Iris pigment epithelial cell (primary cell): ENCODE measurements at regions not wholly inside any gene's neighbourhood (a gene's known extent, or its start where the extent isn't known, plus 50 kb on each side); places are given as distances from the start of the nearest gene placed in this dataset.

Source experiments
- DNase-seq: peaks from one replicate; pipeline ENCODE4 v3.0.0-alpha.2; 2011; ENCODE audit warnings: low read depth

DNA sequence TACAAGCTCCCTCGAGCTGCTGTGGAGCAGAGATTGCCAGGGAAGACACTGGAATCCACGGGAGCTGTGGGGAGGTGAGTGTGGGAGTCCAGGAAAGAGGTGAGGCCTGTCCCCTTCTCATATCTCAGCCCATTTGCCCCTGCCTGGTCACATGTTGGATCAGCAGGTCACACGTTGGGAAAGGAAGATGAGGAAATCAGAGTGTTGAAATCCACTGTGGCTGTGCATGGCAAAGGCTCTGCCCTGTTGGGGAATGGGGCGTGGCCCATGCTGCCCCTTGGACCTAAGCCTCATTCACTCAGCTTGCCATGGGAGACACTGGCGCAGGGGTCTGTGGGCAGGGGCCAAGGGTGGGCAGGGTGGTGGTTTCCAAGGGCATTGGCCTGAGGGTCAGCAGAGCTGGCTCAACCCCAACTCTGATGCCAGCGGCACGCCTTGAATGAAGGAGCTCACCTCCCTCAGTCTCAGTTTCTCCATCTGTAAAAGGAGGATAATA is 85.4 kb upstream of the CPEB4 start:
- DNase-seq: peak; percentile 76

DNA sequence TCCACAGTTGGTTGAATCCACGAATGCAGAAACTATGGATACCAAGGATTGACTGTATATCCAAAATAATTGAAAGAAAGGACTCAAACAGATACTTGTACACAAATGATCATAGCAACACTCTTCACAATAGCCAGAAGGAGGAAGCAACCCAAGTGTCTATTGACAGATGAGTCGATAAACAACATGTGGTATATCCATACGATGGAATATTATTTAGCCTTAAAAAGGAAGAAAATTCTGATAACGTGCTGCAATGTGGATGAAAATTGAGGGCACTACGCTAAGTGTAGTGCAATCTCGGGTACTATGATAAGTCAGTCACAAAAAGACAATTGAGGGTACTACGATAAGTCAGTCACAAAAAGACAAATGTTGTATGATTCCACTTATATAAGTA is 83.6 kb upstream of the CPEB4 start:
- no peak for DNase-seq

DNA sequence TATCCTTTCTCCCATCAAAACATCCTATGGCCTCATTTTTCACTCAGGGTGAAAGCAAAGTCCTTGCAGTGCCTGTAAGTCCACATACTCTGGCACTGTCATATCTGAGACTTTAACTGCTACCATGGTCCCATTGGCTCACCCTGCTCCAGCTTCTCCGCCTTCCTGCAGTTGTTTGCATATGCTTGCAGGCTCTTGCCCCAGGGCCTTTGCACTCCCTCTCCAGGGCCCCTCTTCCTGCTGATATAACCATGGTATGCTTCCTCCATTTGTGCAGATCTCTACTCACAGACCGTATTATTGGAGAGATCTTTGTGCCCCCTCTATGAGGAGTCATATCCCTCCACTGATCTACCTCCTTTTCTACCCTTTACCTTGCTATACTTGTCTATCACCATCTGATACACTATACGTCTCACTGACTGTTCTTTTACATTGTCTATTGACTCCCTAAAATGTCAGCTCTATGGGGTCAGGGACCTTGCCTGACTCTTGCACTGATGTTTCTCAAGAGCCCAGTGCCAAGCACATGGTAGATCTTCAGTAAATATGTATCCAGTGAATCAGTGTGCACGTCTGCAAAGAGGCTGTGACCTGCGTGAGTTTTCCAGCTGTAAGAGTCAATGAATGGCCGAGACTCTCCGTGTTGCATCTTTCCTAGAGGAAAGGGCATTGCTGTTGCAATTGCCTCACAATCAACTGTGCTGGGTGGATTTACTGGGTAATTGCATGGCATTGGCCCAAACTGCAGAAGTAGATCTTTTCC is 81.7 kb upstream of the CPEB4 start:
- DNase-seq: no peak

DNA sequence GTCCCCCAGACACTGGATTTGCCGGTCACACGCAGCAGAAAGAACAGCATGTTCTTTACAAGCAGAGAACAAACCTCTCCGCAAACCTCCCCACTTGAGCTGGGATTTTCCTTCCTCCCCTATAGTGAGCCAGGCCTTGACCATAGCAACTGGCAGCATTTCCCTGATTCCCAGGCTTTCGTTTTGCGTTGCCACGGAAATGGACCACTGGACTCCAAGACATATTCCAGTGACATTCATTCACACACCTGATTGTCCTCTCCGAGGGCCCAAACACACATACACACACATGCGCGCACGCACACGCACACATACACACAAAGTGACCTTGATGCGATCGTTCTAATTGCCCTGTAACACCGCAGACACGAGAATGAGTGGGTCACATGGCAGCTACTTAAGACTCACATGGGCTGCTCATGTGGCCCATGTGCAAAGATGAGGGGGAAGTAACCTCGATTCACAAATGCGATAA is 80.9 kb upstream of the CPEB4 start:
- DNase-seq: no peak

DNA sequence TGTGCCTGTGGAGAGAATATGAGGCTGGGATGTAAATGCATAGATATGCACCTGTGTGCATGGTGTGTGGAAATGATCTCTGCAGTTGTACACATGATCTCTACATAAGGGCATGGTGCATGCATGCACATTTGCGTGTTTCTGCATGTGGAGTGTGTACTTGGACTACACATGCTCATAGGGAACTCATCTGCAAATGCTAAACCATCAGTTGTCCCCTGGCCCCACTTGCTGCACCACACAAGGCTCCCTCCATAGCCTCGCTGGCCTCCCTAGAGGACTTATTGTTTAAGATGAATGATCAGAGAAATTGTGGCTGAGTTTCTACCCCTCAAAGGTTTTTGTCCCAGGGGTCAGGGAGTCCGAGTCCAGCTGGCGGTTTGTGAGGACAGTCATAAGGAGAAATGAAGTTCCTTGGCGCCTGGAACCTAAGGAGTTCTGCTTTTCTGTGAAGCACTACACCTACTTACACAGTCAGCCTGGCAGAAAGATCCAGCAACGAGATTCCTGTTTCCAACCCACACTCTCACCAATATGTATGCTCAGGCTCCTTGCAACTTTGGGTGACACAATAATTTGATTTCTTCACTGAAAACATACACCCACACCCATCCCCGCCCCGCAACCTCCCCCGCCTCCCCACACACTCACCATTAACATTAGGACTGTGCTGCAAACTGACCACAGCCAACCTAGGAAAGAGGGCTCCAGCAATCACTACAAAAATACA is 79.9 kb upstream of the CPEB4 start:
- peak; percentile 20 for DNase-seq

DNA sequence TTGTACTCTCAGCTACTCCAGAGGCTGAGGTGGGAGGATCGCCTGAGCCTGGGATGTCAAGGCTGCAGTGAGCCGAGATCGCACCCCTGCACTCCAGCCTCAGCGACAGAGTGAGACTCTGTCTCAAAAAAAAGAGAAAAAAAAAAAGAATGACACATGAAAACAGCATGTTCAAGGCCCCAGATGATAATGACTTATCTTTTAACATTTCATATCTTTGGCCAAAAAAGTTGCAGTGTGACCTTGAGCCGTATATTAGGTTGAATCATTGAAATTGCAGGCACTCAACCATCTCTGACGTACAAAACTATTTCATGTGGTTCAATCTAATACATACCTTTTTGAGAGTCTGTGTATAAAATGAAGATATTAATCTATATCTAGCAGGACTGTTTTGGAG is 79.1 kb upstream of the CPEB4 start:
- peak; percentile 77 for DNase-seq

DNA sequence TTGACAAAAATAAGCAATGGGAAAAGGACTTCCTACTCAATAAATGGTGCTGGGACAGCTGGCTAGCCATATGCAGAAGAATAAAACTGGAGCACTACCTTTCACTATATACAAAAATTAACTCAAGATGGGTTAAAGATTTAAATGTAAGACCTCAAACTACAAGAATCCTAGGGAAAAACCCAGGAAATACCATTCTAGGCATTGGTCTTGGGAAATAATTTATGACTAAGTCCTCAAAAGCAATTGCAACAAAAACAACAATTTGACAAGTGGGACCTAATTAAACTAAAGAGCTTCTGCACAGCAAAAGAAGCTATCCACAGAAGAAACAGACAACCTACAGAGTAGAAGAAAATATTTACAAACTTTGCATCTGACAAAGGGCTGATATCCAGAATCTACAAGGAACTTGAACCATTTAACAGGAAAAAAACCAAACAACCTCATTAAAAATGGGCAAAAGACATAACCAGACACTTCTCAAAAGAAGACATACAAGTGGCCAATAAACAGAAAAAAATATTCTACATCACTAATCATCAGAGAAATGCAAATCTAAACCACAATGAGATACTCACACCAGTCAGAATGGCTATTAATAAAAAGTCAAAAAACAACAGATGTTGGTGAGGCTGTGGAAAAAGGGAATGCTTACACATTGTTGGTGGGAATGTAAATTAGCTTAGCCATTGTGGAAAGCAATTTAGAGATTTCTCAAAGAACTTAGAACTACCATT is 75.2 kb upstream of the CPEB4 start:
- DNase-seq: peak; percentile 75

DNA sequence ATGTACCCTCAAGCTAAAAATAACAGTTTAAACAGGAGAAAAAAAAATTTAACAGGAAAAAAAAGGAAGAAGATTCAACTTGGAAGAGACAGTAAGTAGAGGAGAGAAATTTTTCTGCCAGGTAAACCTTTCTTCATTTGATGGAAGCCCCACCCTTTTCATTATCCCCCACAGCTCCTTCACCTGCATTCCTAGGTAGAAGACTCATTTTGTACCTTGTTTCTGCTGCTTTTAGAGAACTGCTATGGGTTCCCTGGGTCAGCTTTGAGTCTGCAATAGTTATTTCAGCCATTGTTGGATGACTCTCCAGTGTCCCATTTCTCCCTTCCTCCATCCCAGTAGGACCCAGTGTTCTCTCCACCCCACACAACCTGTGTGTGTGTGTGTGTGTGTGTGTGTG is 74.1 kb upstream of the CPEB4 start:
- DNase-seq: no peak

DNA sequence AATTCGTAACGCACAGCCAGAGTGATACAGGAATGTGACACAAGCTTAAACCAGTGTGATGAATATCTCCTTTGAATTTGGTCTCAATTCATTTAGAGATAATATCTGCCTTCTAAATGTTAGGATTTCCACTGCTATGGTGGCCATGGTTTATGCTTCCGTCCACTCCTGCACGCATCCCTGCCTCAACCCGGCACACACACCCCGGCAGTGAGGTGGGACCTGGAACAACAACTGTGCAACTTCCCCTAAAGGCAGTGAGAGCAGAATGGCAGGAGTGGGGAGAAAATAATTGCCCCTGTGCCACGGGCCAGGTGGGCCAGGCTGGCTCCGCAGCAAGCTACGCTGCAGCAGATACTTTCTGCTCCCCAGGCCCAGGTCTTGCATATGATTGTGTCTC is 72.6 kb upstream of the CPEB4 start:
- DNase-seq: no peak

DNA sequence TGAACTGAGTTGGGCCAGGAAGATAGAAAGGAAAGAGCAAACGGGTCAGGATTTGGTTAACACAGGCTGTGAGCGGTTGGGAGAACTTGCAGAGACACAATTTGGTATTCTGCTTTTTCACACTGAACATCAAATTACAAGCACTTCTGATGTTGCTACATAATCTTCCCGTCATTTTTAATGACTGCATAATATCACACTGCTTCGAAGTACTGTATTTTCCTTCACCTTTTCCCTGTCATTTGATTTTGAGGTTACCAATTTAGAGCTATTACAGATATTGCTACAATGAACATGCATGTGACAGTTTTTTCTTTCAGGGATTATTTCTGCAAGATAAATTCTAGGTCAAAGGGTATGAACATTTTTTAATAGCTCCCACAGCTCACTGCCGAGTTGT is 71.4 kb upstream of the CPEB4 start:
- DNase-seq: no peak

DNA sequence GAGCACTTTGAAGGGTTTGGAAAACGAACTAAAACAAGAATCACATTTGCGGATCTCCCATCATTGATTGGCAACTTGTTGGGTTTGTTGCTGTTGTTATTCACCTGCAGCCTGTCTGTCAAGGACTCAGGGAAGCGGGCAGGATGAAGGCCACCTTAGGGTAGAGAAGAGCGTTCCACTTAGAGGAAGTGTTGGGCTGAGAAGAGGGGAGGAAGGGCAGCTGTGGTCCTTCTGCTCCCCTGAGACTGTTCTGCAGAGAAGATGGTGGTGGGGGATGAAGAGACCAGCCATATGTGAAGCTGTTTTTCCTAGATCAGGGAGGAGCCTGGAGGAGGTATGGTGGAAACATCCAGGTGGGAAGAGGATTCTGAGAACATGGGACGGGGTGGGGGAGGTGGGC is 70.6 kb upstream of the CPEB4 start:
- DNase-seq: no peak

DNA sequence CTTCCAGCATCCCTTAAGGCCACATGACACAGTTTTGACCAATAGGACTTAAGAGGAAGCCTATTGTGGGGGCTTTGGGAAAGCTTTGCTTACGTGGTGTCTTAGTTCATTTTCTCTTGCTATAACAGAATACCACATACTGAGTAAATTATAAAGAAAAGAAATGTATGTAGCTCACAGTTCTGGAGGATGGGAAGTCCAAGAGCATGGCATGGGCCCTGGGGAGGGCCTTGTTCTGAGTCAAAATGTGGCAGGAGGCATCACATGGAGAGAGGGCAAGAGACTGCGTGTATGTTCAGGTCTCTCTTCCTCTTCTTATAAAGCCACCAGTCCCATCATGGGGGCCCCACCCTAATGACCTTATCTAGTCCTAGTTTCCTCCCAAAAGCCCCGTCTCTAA is 68.6 kb upstream of the CPEB4 start:
- no peak for DNase-seq

DNA sequence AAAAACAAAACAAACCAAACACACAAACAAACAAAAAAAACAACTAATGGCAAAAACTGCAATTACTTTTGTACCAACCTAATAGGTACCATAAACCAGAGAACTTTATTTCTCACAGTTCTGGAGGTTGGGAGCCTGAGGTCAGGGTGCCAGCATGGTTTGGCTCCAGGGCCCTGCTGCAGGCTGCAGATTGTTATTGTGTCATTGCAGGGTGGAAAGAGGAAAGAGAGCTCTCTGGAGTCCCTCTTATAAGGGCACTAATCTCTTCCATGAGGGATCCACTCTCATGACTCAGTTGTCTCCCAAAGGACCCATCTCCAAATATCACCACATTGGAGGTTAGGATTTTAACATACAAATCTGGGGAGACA is 64.9 kb upstream of the CPEB4 start:
- DNase-seq: no peak

DNA sequence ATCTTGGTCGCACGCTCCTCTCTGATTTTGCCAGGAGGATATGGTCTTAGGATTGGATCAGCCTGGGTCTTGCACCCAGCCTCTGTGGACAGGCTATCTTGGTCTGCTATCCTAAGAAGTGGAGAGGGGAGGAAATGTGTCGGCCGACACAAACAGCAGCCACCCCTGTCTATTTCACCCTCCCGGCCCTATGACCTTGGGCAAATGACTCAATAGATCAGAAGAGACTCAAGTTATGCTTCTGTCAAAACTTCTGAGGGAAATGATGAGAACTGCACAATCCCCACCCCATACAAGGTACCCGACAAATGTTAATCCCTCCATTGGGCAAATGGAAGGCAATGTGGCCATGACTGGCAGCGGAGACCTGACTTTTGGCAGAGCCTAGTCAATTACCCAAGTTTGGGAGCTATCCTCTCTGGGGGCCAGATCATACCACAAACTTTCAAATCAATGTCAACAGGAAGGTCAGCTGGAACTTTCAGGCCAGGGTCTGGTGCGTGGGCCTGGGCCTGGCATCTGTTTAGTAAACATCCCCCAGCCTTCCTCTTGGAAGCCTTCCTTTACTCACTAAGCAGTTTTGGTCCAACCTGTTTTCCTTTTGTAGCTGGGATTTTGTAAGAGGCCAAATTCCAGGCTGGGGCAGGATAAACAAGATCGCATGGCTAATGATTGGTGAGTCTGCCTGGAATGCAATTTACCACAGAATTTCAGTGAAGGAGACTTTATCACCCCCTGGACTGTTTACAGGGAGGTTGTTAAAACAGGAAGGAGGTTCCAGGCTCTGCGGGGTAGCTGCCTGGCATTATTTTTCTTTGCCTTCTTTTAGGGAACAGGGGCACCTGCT is 64.2 kb upstream of the CPEB4 start:
- DNase-seq: peak; percentile 95

DNA sequence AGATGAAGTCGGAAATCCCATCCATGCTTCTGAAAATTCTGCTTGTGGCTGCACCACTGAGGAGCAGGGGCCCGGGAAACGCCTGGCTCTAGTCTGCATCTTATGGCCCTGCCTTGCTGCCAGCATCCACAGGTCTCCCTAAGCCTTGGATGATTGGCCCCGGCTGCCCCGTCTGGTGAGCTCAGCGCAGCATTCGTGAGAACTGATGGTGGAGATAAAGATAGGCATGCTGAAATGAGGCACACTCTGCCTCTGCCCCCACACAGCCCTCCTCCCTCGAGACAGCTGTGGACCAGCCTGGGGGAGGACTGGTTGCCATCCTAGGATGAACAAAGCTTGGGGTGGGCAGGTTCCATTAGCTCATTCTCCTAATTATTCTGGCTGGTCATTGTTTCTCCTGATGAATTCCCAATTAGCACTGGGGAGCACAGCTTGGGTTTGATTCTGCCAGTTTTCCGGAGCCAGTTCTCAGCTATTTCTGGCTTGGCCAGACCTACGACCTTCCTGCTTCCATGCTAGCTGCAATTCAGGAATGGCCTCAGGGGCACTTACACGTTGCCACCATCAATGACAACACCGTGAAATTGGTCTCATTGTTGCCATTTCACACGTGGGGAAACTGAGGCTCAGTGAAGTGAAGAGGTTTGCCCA is 62.8 kb upstream of the CPEB4 start:
- DNase-seq: peak; percentile 45

DNA sequence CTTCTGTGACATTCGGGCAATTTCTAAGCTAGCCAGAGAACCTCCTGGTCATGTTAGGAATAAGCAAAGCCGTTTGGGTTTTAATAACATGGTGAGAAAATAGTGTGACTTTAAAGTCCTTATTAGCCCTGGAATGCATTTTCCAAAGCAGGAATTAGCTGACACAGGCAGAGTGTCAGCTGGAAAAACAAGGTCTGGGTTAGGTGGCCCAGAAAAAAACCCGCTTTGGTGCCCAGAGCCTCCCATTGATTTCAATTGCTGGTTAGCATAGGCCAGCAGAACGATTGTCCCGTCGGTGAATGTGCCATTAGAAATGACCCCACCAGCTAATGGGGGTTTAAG is 62.1 kb upstream of the CPEB4 start:
- DNase-seq: no peak

DNA sequence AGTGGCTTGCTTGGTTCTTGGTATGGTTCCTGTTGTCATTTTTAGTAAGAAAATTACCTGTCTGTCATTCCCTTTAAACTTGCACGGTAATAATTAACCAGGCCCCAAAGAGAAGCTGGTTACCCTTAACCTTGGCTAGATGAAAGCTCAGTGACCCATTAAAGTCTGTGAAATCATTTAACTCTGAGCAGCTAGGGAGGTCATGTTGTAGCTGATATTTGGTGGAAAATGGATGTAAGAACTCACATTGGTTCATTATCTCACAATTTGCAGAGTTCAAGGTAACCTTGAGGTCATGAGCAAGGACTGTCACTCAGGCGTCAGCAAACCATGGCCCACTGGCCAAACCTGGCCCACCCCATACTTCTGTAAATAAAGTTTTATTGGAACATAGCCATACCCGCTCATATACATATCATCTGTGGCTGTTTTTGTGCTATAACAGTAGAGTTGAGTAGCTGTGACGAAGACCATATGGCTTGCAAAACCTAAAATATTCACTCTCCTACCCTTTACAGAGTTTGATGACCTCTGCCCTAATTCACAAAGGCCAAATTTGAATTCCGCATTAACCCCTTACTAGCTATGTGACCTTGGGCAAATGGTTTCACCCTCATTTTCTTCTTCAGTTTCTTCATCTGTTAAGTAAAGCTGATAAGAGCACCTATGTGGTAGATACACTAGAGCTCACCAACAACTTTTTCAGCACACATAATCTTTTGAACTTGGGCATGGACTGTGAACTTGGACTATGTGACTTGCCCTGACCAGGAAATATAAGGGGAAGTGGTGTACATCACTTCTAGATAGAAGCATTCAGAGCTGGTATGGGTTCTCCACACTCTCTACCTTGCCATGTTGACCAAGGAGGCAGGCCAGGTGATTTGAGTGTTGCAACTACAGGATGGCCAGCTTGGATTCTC is 61.5 kb upstream of the CPEB4 start:
- no peak for DNase-seq

DNA sequence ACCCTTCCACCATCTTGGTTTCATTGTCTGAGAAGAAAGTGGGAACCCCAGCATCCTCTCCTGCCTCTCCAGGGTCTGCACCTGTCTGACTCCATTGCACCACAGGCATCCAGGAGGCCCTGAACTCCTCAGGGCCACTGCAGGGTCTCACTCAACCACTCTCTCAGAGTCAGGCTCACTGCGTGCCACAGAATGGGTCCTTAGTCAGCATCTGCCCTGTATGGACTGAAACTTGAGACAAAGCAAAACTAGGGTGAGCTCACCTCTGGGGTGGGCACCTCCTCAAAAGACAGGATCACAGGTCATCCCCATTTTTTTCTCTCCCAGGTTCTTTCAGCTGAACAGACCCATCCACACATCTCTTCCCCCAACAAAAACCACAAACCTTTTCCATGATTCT is 59.2 kb upstream of the CPEB4 start:
- no peak for DNase-seq

DNA sequence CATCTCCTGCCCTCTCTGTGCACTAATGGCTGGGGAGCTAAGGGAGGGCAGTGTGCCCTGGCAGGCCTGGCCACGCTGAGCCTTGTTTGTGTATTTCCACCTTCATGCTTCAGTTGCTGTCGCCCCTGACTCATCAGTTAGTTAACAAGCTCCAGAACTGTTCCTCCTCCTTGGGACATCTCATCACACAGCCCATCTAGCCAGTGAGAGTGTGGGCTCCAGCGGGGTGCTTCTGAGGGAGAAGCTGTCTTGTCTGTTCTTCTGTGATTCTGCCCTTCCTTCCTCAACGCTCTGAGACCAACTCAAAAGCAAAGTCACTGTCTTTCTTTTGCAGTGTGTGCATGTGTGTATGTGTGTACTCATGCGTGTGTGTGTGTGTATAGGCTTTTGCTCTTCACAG is 58.3 kb upstream of the CPEB4 start:
- DNase-seq: peak; percentile 54

DNA sequence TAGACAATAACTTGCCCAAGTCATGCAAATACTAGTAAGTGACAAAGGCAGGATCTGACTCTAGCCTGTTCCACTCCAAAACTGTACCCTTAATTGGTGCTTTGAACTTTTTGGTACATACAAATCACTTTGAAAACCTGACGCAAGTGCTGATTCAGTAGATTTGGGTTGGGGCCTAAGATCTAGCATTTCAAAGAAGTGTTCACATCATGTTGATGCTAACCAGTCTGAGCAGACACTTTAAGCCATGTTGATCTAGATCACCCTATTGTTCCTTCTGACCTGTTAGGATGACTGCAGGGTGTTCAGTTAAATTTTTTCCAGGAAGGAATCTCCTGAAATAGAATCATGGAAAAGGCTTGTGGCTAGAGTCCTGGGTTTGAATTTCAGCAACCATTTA is 57.7 kb upstream of the CPEB4 start:
- no peak for DNase-seq
